Psoas muscle (tissue), 7 donors: ENCODE measurements at regions not wholly inside any gene's neighbourhood (a gene's known extent, or its start where the extent isn't known, plus 50 kb on each side); places are given as distances from the start of the nearest gene placed in this dataset.
"Not testable (repeated sequence)": the region's sequence is repeated elsewhere in the genome, so short reads cannot be mapped to it uniquely, and the experiment has no call there.

ENCODE experiments used
- ATAC-seq, 4 donors: fragments of 200-7000 bp; cut with Tn5 transposase; one replicate each; pipeline ENCODE4 v1.9.1; 2020; ENCODE audit warnings: moderate library complexity in 3 of 4, mild to moderate bottlenecking in 2 of 4
- DNase-seq, 2 donors: peaks; one replicate each; pipeline ENCODE4 v3.0.0-alpha.2; 2020
- H3K27ac ChIP-seq: fragments of 200-600 bp; one replicate; pipeline ENCODE4 v1.8.0; 2022
- H3K27me3 ChIP-seq, 3 donors: fragments of 200-600 bp in 1 of 3; one replicate each; pipeline versions ENCODE4 v1.6.1 to v1.8.0; 2013 to 2022; ENCODE audit warnings: low read length in 2 of 3, mild to moderate bottlenecking in 2 of 3, moderate library complexity in 1 of 3; ENCODE audit not compliant: insufficient read depth in 3 of 3
- H3K36me3 ChIP-seq, 2 donors: fragments of 200-600 bp in 1 of 2; one replicate each; pipeline versions ENCODE4 v1.6.1 to v1.8.0; 2013 to 2022; ENCODE audit warnings: low read depth in 1 of 2, mild to moderate bottlenecking in 1 of 2, moderate library complexity in 1 of 2; ENCODE audit not compliant: insufficient read depth in 1 of 2
- H3K4me1 ChIP-seq: fragments of 200-600 bp; one replicate; pipeline ENCODE4 v1.8.0; 2022
- H3K4me3 ChIP-seq: fragments of 200-600 bp; one replicate; pipeline ENCODE4 v1.8.0; 2022; ENCODE audit warnings: mild to moderate bottlenecking
- H3K9me3 ChIP-seq: fragments of 200-600 bp; one replicate; pipeline ENCODE4 v1.8.0; 2022
- CTCF ChIP-seq: fragments of 200-600 bp; IDR thresholded peaks from one replicate; pipeline ENCODE4 v1.8.0; 2022; ENCODE audit warnings: antibody characterized with exemption
- WGBS, 3 donors: extraction: QIAGEN DNeasy Blood & Tissue Kit; methylation state at CpG; one replicate each; pipeline versions ENCODE4 v1.1.6 to v1.1.7; 2013; 5-methylcytosine and 5-hydroxymethylcytosine counted together
- intact Hi-C, 2 donors: fragments of 100-400 bp; cut with DNase I; formaldehyde crosslinking; loops; one replicate each; pipeline versions ENCODE4 v1.11.0 to v1.14.2; 2022
- donor health status: healthy with polysubstance abuse.
- donor health status: DM: no; HTN: no; CAD: no; lungs with moderate emphysema.
- donor health status: Bipolar disorder and iron deficiency.
- donor health status: healthy.
- donor health status: DM: yes; HTN: yes; CAD: no.
- donor health status: DM: no; HTN: no; CAD: no.
- donor health status: DM: yes; HTN: yes; CAD: no.

- no peak for TF ChIP-seq CTCF
- DNase-seq, result no peak
- no peaks in the 10 kb centered on the region for H3K9me3 ChIP-seq
- no peak for ATAC-seq
- no peaks in the 10 kb centered on the region for H3K36me3 ChIP-seq
- WGBS, 3 donors, result 65 to 73% (median 66%) methylated on average over 9 of the region's 9 CpGs
- no peaks in the 10 kb centered on the region for H3K4me1 ChIP-seq
- H3K27ac ChIP-seq, result no peak overlapping the region
- H3K4me3 ChIP-seq, result no peak overlapping the region
- H3K27me3 ChIP-seq, result no peaks in the 10 kb centered on the region
- intact Hi-C loops, result no loop called here
Measured at GRCh38 chr17:70434536-70435490, 265.5 kb downstream of the KCNJ2 start.

- no peaks in the 10 kb centered on the region for H3K36me3 ChIP-seq
- H3K4me3 ChIP-seq, result no peak overlapping the region
- ATAC-seq (no peak), DNase-seq (no peak)
- H3K9me3 ChIP-seq, result no peaks in the 10 kb centered on the region
- no peak overlapping the region for H3K27ac ChIP-seq
- H3K4me1 ChIP-seq, result no peaks in the 10 kb centered on the region
- H3K27me3 ChIP-seq, result no peaks in the 10 kb centered on the region
- WGBS, 3 donors, result 67 to 79% (median 73%) methylated on average over 5 of the region's 5 CpGs
- intact Hi-C loops, result no loop called here
- TF ChIP-seq CTCF, result no peak
Measured at GRCh38 chr17:70437656-70438055, 268.3 kb downstream of the KCNJ2 start.

DNA sequence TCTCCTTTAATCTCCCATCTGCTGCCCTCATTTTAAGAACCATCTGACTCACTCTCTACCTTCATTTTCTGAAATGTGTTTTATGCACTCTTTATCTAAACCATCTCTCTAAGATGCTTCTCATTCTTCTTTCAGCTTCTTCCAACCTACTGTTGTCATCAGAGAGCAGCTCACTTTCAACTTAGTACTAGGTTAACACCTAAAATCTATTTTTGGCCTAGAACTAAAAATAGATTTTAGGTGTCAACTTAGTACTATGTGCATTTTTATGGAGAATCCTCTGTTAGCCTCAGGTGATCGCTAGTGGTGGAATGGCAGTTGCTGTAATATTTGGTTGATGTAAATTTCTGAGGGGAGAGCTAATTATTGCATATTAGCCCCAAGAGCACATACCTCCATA is 277.1 kb downstream of the KCNJ2 start:
- no peak for TF ChIP-seq CTCF
- Histone ChIP-seq H3K27ac (no peak overlapping the region), H3K9me3 (peaks cover 12% of the 10 kb centered on the region), H3K4me1 (no peaks in the 10 kb centered on the region), H3K27me3 (peaks cover 0 to 3% (median 0%) of the 10 kb centered on the region in 3 donors), H3K36me3 (no peaks in the 10 kb centered on the region), H3K4me3 (no peak overlapping the region)
- DNase-seq (no peak), ATAC-seq (no peak)
- 95 to 97% (median 96%) methylated on average over 1 of the region's 1 CpG for WGBS, 3 donors
- intact Hi-C loops, result no loop called here

GRCh38 chr17:70447588-70447987 is 278.3 kb downstream of the KCNJ2 start:
- intact Hi-C loops, result no loop called here
- DNase-seq (no peak), ATAC-seq (no peak)
- Histone ChIP-seq H3K9me3 (peaks cover 12% of the 10 kb centered on the region), H3K36me3 (no peaks in the 10 kb centered on the region), H3K4me1 (no peaks in the 10 kb centered on the region), H3K27ac (no peak overlapping the region), H3K4me3 (no peak overlapping the region), H3K27me3 (peaks cover 0 to 3% (median 0%) of the 10 kb centered on the region in 3 donors)
- WGBS, 3 donors, result 42 to 62% (median 43%) methylated on average over 2 of the region's 2 CpGs
- no peak for TF ChIP-seq CTCF

- DNase-seq, ATAC-seq, intact Hi-C loops, H3K27me3 ChIP-seq, H3K36me3 ChIP-seq, H3K9me3 ChIP-seq, H3K4me1 ChIP-seq, H3K27ac ChIP-seq, H3K4me3 ChIP-seq: not testable (repeated sequence)
- 94 to 95% (median 94%) methylated on average over 12 of the region's 12 CpGs for WGBS, 3 donors
Measured at GRCh38 chr17:70453075-70453474, 283.7 kb downstream of the KCNJ2 start.
